HEK293T (cell line): ENCODE measurements at regions not wholly inside any gene's neighbourhood (a gene's known extent, or its start where the extent isn't known, plus 50 kb on each side); places are given as distances from the start of the nearest gene placed in this dataset.

Source experiments
- ARNT ChIP-seq: fragments of 450-650 bp; IDR thresholded peaks from 2 replicates; pipeline ENCODE4 v1.6.1; 2017; ENCODE audit warnings: mild to moderate bottlenecking
- BHLHE40 ChIP-seq: fragments of 450-650 bp; IDR thresholded peaks from 2 replicates; pipeline ENCODE4 v1.6.1; 2016; ENCODE audit warnings: mild to moderate bottlenecking, moderate library complexity, borderline replicate concordance
- CTBP1 ChIP-seq: fragments of 450-650 bp; IDR thresholded peaks from 2 replicates; pipeline ENCODE4 v1.6.1; 2016; ENCODE audit warnings: borderline replicate concordance
- FOXA1 ChIP-seq: fragments of 450-650 bp; IDR thresholded peaks from 2 replicates; pipeline ENCODE4 v1.6.1; 2016; ENCODE audit warnings: mild to moderate bottlenecking
- FOXK2 ChIP-seq: fragments of 450-650 bp; IDR thresholded peaks from 2 replicates; pipeline ENCODE4 v1.6.1; 2016; ENCODE audit warnings: mild to moderate bottlenecking
- HDGF ChIP-seq: fragments of 450-650 bp; IDR thresholded peaks from 2 replicates; pipeline ENCODE4 v1.6.1; 2017; ENCODE audit warnings: antibody characterized with exemption, borderline replicate concordance
- NFRKB ChIP-seq: fragments of 450-650 bp; IDR thresholded peaks from 2 replicates; pipeline ENCODE4 v1.6.1; 2016; ENCODE audit warnings: mild to moderate bottlenecking, moderate library complexity
- SP1 ChIP-seq: fragments of 450-650 bp; IDR thresholded peaks from 2 replicates; pipeline ENCODE4 v1.6.1; 2017
- SUZ12 ChIP-seq: fragments of 450-650 bp; IDR thresholded peaks from 2 replicates; pipeline ENCODE4 v1.6.1; 2016; ENCODE audit warnings: mild to moderate bottlenecking
- TARDBP ChIP-seq: fragments of 450-650 bp; IDR thresholded peaks from 2 replicates; pipeline ENCODE4 v1.6.1; 2016
- TF ChIP-seq, protein P1 (sequence below): fragments of 450-650 bp; IDR thresholded peaks from 2 replicates; pipeline ENCODE4 v1.6.1; 2016

- TF ChIP-seq ARNT = no peak
- TF ChIP-seq TARDBP = no peak
- TF ChIP-seq NFRKB = no peak
- TF ChIP-seq FOXA1 = no peak
- TF ChIP-seq, protein P1, sequence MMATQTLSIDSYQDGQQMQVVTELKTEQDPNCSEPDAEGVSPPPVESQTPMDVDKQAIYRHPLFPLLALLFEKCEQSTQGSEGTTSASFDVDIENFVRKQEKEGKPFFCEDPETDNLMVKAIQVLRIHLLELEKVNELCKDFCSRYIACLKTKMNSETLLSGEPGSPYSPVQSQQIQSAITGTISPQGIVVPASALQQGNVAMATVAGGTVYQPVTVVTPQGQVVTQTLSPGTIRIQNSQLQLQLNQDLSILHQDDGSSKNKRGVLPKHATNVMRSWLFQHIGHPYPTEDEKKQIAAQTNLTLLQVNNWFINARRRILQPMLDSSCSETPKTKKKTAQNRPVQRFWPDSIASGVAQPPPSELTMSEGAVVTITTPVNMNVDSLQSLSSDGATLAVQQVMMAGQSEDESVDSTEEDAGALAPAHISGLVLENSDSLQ = no peak
- TF ChIP-seq BHLHE40 = no peak
- TF ChIP-seq SP1 = no peak
- TF ChIP-seq SUZ12 = no peak
- no peak for TF ChIP-seq CTBP1
- no peak for TF ChIP-seq FOXK2
- TF ChIP-seq HDGF = no peak
These were observed 1381.4 kb downstream of the TBC1D22A start for GRCh38 chr22:48143856-48144255.
